GM19328 (cell line): ENCODE measurements at regions not wholly inside any gene's neighbourhood (a gene's known extent, or its start where the extent isn't known, plus 50 kb on each side); places are given as distances from the start of the nearest gene placed in this dataset.
"Not testable (repeated sequence)": the region's sequence is repeated elsewhere in the genome, so short reads cannot be mapped to it uniquely, and the experiment has no call there.

Experiments
- ATAC-seq: cut with Tn5 transposase; IDR thresholded peaks from one replicate; pipeline ENCODE4 v1.9.1; 2021; ENCODE audit warnings: mild to moderate bottlenecking, moderate library complexity; ENCODE audit not compliant: unreplicated experiment

DNA sequence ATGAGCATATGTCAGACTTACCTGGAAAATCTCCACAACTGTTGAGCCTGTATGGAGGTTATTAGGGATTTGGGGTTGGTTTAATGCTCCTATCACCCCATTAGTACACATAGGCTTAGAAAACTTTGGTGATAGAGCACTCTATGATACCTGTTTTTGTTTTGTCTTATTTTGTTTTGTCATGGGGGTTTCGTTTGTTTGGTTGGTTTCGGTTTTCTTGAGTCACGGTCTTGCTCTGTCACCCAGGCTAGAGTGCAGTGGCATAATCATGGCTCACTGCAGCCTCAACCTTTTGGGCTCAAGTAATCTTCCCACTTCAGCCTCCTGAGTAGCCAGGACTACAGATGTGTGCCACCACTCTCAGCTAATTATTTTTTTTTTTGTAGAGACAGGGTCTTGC, 70.0 kb downstream of the MZT1 start:
- no peak for ATAC-seq

DNA sequence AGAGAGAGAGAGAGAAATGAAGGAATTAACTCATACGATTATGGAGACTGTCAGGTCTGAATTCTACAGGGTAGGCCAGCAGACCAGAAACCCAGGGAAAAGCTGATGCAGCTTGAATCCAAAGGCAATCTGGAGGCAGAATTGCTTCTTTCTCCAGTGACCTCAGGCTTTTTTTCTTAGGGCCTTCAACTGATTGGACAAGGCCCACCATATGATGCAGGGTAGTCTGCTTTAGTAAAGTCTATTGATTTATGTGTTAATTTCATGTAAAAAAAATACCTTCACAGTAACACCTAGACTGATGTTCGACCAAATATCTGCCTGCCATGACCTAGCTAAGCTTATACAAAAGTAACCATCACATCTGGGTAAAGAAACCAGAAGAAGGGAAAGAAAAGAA, 71.1 kb downstream of the MZT1 start:
- ATAC-seq, result no peak

DNA sequence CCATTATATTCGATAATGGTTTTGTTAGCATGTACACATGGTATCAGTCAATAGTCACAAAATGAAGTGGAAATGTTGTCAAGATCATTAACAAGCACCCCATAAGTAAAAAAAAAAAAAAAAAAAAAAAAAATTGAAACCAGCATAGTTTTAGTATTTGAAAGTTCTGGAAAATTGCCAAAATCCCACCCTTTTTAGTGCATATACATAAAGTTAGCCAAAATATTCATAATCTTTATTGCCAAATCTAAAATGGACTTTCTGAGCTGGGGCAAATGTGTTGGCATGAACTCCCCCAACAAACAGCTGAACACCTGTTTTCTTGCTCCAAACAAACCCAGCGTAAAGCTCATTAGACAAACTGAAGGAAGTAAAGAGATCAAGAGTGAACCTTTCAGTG, 73.9 kb downstream of the MZT1 start:
- no peak for ATAC-seq

DNA sequence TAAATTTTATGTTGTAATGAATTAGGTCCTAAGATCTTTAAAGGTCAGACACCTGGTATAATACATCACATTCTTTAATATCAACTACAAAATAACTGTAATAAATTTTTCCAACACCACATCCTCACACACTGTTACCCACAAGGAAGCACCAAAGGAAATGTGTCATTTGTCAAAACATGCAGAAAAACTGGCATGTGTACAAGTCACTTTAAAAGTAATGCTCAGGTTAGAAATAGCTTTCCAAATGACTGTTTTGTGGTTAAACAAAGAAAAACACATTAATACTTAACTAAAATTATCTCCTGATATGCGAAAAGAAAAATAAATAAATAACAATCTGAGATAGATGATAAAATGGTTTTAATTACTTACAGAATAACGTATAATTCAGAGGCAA, 74.7 kb downstream of the MZT1 start:
- no peak for ATAC-seq

DNA sequence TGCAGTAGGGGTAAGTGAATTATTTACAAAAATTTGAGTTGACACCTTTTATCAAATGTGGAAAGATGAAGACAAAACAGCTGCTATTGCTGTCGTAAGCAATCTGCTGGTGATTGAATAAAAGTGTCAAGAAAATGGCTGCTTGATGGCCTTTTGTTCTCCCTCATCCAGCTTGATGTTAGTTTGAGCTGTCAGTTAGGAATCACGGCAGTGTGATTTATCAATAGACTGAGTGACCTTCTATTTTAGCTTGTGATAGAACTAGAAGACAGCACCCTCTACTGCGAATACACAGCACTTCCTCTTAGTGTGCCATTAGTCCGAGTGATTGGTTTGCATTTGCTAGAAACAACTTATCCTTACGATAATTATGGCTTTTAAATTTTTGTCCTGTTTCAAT, 76.3 kb downstream of the MZT1 start:
- ATAC-seq, result no peak

DNA sequence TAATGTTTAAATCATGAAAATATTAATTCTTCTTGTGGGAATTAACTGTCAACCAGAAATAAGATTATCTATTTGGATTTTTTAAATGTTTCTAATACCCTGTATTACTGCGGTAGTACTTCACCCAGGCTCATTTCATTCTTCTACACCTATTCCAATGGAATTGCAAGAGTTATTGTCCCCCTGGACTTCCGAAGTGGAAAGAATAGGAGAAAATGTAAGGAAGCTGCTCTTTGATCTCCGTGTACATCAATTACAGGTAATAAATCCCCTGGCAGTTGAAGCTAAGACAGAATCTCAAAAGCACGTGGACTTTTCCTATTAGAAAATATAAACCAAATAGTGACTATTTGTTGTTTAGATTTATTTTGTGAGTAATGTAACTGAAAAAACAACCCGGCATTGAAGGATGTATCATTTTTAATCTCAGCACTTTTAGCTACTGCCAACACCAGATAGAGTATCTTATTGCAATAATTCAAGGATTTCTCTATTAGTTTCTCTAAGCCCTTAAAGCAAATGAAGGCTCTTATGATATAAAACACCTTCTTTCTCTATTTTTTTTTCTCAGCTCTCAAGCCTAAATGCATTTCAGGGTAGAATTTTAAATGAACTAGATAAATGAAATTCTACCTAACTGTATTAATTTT, 77.3 kb downstream of the MZT1 start:
- no peak for ATAC-seq

DNA sequence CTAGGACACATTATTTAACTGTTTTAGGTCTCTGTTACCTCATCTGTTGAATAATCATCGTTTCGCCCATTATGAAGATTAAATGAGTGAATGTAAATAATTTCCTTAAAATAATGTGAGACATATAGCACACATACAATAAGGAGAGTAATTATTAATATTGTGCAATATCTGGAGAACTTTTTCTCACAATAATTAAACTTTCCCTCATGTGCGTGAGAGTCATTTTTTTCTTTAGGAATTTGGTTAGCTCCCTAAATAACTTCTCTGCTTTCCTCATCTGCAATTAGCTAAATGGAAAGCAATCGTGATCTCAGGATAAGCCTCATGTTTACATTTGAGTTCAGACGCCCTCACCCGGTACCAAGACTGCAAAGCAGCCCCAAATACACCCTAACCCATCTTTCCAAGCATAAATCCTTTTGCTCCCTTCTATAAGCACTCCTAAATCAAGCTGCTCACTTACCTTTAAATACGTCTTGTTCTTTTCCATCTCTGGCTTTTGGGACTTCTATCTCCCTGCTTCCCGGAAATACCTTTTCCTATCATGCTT, 78.8 kb downstream of the MZT1 start:
- no peak for ATAC-seq

DNA sequence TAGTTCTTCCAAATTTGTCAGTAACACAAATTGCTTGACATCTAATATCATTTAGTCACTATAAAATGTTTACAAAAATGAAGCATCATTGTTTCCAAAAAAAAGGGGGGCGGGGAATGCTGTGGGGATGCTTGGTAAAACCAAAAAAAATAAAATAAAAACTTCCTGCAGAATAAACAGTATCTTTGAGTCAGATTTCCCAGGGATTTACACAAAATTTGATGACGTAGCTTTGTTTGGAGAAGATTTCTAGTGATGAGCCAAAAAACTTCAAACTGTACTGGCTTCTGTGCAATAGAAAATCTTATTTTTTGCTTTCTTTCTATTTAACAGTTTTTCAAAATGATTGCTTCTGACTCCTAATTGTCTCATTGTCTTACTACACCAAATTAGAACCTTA, 80.0 kb downstream of the MZT1 start:
- ATAC-seq, result no peak

DNA sequence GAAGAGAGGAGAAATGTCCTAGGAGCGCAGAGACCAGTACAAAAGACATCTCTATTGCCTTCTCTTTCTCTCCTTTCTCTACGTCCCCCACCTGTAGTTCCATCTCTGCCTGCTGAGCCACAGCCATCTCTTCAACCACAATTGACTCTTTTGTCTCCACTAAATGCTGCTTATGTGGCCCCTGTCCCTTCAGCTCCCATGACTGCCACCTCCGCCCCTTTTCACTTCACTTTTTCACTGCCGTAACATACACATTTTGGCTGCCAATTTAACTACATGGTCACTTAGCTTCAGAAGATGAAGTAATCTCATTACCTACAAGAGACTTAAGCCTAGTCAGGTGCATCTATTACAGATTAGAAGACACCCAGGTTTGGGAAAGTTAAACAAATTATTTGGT, 81.9 kb downstream of the MZT1 start:
- no peak for ATAC-seq

DNA sequence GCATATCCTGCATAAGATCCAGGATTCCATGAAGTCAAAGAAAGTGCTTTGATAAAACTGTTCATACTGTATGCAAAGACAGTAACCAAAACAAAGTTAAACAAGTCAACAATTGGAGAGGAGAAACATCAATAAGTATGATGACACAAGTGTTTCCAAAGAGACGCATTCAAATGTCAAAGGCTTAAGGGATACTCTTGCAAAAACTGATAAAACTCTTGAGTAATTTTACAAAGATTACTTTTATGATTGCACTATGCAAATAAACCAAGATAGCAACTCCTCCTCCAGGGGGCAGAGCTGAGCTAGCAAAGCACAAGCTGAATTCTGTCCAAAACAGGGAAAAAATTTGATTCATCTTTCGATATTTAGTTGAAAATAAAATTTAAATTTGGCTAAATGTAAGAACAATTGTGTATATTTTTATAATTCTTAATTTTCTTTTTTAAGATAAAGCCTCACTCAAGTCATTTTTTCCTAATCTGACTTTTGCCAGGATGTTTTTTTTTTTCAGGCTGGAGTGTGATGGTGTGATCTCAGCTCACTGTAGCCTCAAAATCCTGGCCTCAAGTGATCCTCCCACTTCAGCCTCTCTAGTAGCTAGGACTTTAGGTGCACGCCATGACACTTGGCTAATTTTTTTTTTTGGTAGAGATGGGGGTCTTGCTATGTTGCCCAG, 84.0 kb downstream of the MZT1 start:
- no peak for ATAC-seq

DNA sequence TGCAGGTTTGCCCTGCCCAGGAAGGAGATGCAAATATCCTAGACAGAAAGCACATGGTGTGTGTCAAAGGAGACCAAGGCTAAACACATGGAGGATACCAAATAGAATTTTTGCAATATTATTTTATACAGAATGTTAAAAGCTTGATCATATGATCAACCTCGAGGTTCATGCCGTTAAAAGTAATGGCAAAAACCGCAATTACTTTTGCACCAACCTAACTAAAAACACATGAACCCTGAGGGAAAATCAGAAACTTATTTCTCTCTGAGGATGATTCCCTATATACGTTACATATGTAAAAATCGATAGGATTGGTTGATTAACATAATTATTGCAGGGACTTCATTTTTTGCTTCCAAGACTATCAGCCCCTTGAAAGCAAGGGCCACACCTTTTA, 88.1 kb downstream of the MZT1 start:
- ATAC-seq, result no peak

DNA sequence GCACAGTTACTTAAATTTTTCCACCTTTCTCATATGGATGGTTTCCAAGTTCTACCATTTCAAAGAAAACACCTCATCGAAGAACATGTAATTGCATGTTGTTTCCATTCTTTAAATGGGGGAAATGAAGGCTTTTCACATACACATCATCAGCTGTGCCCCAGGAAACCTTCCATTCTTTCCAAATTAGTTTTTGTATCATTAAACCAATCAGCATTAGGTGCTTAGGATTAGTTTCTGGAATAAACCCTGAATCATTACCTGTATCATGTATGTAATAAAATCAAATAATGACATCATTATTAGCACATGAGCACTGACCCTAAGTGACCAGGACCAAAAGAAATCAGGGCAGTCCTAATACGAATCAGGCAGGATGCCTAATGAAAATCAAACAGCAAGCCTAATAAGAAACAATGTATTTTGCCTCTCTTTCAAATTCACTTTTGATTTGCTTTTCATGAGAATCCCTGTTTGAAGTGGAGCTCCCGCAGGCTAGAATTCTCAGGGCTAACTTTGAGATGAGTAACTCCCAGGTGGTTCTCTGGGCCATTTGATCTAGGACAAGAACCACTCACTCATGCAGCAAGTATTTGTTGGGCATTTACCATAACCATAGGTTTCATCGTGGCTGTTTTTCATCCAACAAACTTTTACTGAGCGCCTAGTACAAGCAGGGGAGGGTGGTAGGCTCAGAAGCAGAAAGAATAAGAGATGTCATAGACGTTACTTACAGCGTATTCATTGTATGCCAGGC, 89.2 kb downstream of the MZT1 start:
- ATAC-seq, result no peak

DNA sequence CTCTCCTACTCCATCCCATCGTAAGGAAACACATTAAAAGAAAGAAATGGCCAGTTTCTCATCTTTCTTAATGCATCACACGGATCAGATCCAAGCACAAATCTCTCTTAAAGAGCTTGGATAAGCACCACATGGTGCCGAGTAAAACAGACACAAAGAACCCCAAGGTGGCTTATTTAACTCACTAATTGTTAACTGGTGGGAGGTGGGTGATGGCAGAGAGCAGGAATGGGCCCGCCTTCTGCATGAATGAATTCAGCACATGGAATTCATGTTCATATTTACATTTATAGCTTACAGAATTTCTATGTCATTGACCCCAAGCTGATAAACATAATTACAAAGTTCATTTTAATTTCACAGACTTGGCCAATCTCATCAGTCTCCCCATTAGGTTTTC, 89.9 kb downstream of the MZT1 start:
- ATAC-seq, result no peak

DNA sequence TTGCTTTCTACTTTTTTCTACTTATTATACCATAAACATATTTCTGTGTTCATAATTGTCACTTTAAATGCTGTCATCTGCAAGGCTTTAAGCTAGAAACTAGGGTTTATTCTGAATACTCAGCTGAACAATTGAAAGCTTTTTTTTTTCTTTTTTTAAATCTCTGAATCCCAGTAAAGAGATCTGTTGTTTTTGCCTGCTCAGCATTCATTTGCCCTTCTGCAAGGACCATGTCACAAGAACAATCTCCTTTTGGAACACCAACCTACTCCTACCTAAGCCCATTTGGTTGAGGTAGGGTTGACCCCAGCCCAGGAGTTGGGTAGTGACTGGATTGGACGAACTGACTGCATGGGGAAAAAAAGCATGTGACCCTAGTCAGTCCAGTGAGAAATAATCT, 92.6 kb downstream of the MZT1 start:
- ATAC-seq, result no peak

DNA sequence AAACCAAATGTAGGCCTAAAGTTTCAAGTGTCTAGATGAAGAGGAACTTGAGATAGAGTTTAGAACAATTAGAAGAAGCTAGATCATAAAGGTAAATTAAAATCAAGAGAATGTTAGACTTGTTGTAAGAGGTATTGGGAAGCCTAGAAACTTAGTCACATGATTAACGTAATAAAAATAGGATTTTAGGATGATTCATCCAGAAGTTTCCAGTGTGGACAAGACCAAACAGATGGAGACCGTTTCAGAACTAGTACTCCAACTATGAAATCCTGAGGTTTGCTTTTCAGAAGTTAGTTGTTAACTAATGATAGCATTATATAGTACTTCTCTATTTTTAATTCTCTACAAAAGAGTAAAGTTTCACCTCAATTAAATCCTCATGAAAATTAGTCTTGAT, 104.9 kb downstream of the MZT1 start:
- no peak for ATAC-seq

DNA sequence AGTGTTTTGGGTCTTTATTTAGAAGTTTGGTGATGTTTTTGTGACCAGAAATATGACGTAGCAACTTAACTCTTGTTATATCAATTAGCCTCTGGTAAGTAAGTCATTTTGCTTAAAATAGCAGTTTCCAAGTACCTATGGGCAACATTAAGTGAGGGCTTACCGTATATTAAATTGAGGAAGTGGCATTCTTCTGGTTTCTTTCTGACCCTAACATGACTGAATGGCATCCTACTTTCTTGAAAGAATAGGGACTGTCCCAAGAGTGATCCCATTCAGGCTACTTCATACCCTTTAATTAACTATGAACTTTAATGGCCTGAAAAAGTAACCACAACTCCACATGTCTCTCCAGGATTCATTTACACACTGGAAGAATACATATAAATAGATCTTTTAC, 106.6 kb downstream of the MZT1 start:
- no peak for ATAC-seq

DNA sequence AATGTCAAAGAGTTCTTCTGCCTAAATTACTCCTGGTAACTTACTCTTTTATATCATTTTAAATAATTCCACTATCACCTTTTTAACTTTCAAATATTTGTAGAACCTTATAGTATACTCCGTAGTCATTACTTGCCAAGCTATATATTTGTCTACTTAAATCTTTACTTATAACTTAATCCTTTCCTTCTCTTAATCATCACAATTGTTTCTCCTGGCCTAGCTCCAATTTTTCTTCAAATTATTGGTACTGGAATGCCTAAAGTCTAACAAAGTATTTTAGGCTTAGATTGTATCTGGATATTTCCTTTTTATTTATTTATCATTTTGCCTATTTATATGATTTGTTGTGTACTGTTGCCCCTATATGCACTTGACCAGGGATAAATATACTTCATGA, 109.5 kb downstream of the MZT1 start:
- ATAC-seq, result no peak

DNA sequence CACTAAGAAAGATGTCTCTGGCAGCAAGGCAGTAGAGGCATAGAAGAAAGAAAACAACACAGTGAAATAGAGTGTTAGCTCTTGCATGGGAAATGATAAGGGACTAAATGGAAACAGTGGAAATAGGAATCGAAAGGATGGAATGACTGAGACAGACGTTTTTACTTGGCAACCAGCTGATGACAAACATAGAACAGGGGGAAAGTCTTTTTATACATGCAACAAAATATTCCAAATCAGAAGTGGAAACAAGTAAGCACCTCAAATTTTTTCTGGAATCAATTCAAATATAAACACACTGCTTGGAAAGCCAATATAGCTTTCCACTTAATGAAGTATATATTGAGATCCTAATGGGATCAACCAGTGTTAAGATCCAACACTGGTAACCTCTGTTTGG, 110.2 kb downstream of the MZT1 start:
- ATAC-seq, result no peak

DNA sequence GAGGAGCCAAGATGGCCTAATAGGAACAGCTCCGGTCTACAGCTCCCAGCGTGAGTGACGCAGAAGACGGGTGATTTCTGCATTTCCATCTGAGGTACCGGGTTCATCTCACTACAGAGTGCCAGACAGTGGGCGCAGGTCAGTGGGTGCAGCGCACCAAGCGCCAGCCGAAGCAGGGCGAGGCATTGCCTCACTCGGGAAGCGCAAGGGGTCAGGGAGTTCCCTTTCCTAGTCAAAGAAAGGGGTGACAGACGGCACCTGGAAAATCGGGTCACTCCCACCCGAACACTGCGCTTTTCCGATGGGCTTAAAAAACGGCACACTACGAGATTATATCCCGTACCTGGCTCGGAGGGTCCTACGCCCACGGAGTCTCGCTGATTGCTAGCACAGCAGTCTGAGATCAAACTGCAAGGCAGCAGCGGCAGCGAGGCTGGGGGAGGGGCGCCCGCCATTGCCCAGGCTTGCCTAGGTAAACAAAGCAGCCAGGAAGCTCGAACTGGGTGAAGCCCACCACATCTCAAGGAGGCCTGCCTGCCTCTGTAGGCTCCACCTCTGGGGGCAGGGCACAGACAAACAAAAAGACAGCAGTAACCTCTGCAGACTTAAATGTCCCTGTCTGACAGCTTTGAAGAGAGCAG, 117.1 kb downstream of the MZT1 start:
- ATAC-seq, result not testable (repeated sequence)

DNA sequence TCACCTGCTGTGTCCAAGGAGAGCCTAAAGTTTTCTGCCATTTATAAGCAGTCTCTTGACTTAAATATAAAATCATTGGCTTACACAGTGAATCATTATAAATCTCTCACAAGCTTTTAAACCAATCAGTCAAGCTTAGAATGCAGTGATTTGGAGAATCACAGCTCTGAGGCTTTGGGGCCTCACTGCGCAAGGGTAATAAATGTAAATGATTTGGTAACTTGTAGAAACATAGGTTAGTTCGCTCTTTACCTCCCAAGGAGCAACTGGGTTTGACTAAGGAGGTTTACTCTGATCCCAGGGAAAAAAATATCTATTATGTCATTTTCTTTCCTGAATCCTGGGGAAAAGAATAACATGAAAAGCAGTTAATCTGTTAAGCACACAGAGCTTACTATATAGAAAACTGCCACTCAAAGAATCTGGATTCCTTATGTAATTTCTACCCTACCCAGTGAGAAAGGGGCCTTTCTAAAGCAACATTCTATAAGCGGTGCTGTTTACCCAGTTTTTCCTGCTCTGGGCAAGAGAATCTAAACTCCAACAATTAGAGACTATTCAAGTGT, 128.2 kb downstream of the MZT1 start:
- ATAC-seq, result no peak

DNA sequence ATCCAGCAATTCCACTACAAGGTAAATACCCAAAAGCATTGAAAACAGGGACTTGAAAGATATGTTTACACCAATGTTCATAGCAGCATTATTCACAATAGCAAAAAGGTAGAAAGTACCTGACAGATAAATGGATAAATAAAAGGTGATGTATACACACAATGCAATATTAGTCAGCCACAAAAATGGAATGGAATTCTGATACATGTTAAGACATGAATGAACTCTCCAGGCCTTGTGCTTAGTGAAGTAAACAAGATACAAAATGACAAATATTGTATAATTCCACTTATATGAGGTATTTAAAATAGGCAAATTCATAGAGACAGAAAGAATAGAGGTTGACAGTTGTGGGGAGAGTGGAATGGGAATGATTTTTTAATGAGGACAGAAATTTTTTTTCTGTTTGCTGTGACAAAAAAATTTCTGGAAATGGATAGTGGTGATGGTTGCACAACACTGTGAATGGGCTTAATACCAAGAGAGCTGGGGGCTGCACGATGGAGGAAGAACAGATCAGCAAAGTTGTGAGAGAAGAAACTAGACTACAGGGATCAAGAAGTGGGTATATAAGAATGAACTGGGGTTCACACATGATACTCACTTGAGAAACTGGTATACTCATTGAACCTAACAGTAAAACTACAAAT, 137.2 kb downstream of the MZT1 start:
- ATAC-seq, result no peak
